Kidney (tissue), 13 donors: ENCODE measurements at regions not wholly inside any gene's neighbourhood (a gene's known extent, or its start where the extent isn't known, plus 50 kb on each side); places are given as distances from the start of the nearest gene placed in this dataset.

ENCODE experiments used
- DNase-seq, 5 donors: peaks; one replicate each; pipeline ENCODE4 v3.0.0-alpha.2; 2013 to 2020
- FAIRE-seq: peaks from 2 replicates; lab custom pipeline; 2012; peaks lifted over from hg19 to GRCh38; lab: Jason Lieb, UNC
- H3K27ac ChIP-seq, 2 donors: one replicate each; pipeline ENCODE4 v1.7.0; 2013; ENCODE audit warnings: low read depth in 2 of 2, low read length in 2 of 2, inconsistent platforms in 1 of 2
- H3K27me3 ChIP-seq: one replicate; pipeline ENCODE4 v1.7.1; 2013; ENCODE audit warnings: low read length, inconsistent platforms; ENCODE audit not compliant: control insufficient read depth, insufficient read depth
- H3K36me3 ChIP-seq, 3 donors: one replicate each; pipeline versions ENCODE4 v1.7.0 to v1.7.1; 2013; ENCODE audit warnings: low read length in 3 of 3, control low read depth in 1 of 3, inconsistent platforms in 1 of 3; ENCODE audit not compliant: insufficient read depth in 3 of 3, control insufficient read depth in 2 of 3
- H3K4me1 ChIP-seq, 3 donors: one replicate each; pipeline versions ENCODE4 v1.7.0 to v1.7.1; 2013; ENCODE audit warnings: low read length in 3 of 3, inconsistent platforms in 1 of 3, low read depth in 1 of 3; ENCODE audit not compliant: control insufficient read depth in 2 of 3, insufficient read depth in 2 of 3
- H3K4me3 ChIP-seq, 3 donors: one replicate each; pipeline versions ENCODE4 v1.7.0 to v1.8.1; 2013; ENCODE audit warnings: low read length in 3 of 3, control low read depth in 1 of 3, inconsistent platforms in 1 of 3
- H3K9ac ChIP-seq, 3 donors: one replicate each; pipeline versions ENCODE4 v1.7.0 to v1.7.1; 2013; ENCODE audit warnings: low read length in 3 of 3, control low read depth in 1 of 3, inconsistent platforms in 1 of 3
- H3K9me3 ChIP-seq, 3 donors: one replicate each; pipeline versions ENCODE4 v1.7.0 to v1.7.1; 2013; ENCODE audit warnings: low read length in 3 of 3, control low read depth in 1 of 3, inconsistent platforms in 1 of 3; ENCODE audit not compliant: control insufficient read depth in 2 of 3, insufficient read depth in 1 of 3
- CTCF ChIP-seq: IDR thresholded peaks from 3 replicates; pipeline ENCODE4 v1.5.1; 2012; ENCODE audit warnings: mild to moderate bottlenecking, moderate library complexity, borderline replicate concordance; ENCODE audit not compliant: insufficient read depth; ENCODE audit errors: extremely low read depth
- intact Hi-C: fragments of 100-400 bp; cut with DNase I; formaldehyde crosslinking; loops from one replicate; pipeline ENCODE4 v1.11.1; 2022
- donor health status: control.
- donor health status: control.
- donor health status: control.
- donor health status: control.
- donor health status: control.
- donor health status: DM: yes; HTN: yes; CAD: no.
- donor health status: Normal renal cell carcinoma (clear cell type).

DNA sequence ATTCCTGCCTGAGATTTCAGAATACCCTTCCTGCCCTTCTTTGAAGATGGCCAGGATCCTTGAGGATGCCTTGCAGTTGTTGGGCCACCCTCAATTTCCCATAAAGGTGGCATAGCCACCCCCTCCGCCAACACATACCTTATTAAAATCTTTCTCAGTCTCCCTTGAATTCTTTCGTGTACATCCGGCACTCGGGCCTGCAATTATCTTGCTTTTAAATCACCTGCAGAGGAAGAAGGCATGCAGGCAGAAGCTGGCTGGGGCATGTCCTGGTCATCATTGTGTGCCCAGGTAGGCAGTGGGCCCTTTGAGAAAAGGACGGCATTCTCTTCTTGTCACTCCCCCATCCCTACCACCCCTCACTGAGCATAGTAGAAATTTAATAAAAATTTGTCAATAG is 189.5 kb upstream of the LYZL1 start:
- no peak overlapping the region for H3K27ac ChIP-seq
- H3K4me3 ChIP-seq = no peak overlapping the region
- H3K36me3 ChIP-seq = no peaks in the 10 kb centered on the region
- no peak for TF ChIP-seq CTCF
- no peaks in the 10 kb centered on the region for H3K9me3 ChIP-seq
- intact Hi-C loops = no loop called here
- H3K27me3 ChIP-seq = no peaks in the 10 kb centered on the region
- no peaks in the 10 kb centered on the region for H3K4me1 ChIP-seq
- no peak for FAIRE-seq
- no peak for DNase-seq
- H3K9ac ChIP-seq = no peak overlapping the region

GRCh38 chr10:29100505-29100904 is 188.4 kb upstream of the LYZL1 start:
- Histone ChIP-seq H3K27ac (no peak overlapping the region), H3K36me3 (no peaks in the 10 kb centered on the region), H3K9me3 (no peaks in the 10 kb centered on the region), H3K27me3 (no peaks in the 10 kb centered on the region), H3K4me3 (no peak overlapping the region), H3K4me1 (no peaks in the 10 kb centered on the region), H3K9ac (no peak overlapping the region)
- no peak for FAIRE-seq
- TF ChIP-seq CTCF = no peak
- no peak for DNase-seq
- intact Hi-C loops = no loop called here

DNA sequence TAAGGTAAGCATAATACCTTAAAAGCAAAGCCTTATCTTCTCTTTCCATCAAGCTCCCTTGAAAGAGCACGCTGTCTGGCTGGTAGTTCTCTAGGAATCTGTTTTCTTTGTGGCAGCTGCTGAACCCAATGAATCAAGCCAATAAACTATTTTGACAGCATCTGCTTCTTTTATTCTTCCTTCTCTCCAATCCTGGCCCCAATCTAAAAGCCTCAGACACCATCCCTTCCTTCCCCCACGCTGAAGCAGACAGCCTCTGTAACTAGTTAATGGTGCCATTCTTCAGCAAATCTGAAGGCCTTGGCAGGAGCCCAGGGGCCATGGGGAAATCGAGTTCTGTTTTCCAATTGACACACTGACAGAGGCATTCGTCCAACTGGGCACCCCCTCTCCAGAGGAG is 186.6 kb upstream of the LYZL1 start:
- FAIRE-seq (no peak), DNase-seq (peak in 3 of 5 donors; percentile 21 to 71 (median 56))
- intact Hi-C loops = no loop called here
- Histone ChIP-seq H3K27ac (no peak overlapping the region), H3K4me1 (peaks cover 0 to 3% (median 0%) of the 10 kb centered on the region in 3 donors), H3K9ac (no peak overlapping the region), H3K36me3 (no peaks in the 10 kb centered on the region), H3K9me3 (no peaks in the 10 kb centered on the region), H3K4me3 (no peak overlapping the region), H3K27me3 (no peaks in the 10 kb centered on the region)
- no peak for TF ChIP-seq CTCF

DNA sequence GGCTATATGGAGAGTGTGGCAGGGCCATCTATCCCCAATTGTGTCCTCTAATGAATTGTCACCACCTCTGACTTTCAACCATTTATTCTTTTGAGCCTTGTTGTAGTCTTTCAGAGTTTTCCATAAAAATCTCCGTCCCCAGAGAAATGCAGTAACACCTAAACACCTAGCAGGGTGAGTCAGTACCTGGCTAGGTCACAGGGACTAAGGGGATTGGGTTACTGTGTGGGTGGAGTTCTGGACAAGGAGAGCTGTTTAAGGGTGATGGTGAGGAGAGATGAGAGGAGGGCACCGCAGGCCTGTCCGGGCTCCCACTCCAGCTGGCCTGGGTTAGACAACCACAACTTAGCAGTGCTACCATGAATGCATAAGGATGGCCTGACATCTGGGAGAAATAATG is 186.2 kb upstream of the LYZL1 start:
- DNase-seq (no peak), FAIRE-seq (no peak)
- no peak overlapping the region for H3K27ac ChIP-seq
- peaks cover 0 to 3% (median 0%) of the 10 kb centered on the region in 3 donors for H3K4me1 ChIP-seq
- H3K36me3 ChIP-seq = no peaks in the 10 kb centered on the region
- no peak overlapping the region for H3K9ac ChIP-seq
- H3K27me3 ChIP-seq = no peaks in the 10 kb centered on the region
- no peaks in the 10 kb centered on the region for H3K9me3 ChIP-seq
- no peak for TF ChIP-seq CTCF
- intact Hi-C loops = no loop called here
- H3K4me3 ChIP-seq = no peak overlapping the region
